ENCODE measurements at regions not wholly inside any gene's neighbourhood (a gene's known extent, or its start where the extent isn't known, plus 50 kb on each side); places are given as distances from the start of the nearest gene placed in this dataset.

DNA sequence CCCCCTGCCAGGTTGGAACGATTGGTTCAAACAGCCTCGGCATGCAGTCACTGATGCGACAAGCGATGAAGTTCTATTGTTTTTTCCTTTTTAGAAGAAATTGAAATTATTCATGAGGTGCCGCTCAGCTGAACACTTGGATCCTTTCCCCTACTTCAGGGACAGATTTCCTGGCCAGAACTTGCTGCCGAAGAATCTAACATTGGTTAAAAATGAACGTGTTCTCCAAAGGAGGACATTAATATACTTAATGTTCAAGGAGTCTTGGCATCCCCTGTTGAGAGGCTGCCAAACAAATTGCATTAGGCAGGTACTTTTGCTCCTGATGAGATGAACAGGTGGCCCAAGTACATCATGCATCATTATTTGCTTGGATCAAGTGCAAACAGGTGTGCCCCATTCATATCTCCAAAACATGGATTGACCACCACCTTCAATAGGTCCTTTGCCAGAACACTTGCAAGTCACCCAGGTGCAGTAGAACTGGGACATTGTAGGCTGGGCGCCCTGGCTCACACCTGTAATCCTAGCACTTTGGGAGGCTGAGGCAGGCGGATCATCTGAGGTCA, 437.2 kb downstream of the HAPSTR1 start:
- Histone ChIP-seq H3K4me1 (ENCODE audit: control insufficient read depth, insufficient read depth, low read length) (no peaks in the 10 kb centered on the region), H3K27ac (ENCODE audit: low read length) (no peak overlapping the region), H3K9me3 (ENCODE audit: control insufficient read depth, insufficient read depth, low read length) (no peaks in the 10 kb centered on the region), H3K36me3 (ENCODE audit: control insufficient read depth, insufficient read depth, low read length) (no peaks in the 10 kb centered on the region), H3K27me3 (ENCODE audit: control insufficient read depth, insufficient read depth, low read length) (no peaks in the 10 kb centered on the region), H3K4me3 (ENCODE audit: low read length) (no peak overlapping the region)
- TF ChIP-seq, protein P1, sequence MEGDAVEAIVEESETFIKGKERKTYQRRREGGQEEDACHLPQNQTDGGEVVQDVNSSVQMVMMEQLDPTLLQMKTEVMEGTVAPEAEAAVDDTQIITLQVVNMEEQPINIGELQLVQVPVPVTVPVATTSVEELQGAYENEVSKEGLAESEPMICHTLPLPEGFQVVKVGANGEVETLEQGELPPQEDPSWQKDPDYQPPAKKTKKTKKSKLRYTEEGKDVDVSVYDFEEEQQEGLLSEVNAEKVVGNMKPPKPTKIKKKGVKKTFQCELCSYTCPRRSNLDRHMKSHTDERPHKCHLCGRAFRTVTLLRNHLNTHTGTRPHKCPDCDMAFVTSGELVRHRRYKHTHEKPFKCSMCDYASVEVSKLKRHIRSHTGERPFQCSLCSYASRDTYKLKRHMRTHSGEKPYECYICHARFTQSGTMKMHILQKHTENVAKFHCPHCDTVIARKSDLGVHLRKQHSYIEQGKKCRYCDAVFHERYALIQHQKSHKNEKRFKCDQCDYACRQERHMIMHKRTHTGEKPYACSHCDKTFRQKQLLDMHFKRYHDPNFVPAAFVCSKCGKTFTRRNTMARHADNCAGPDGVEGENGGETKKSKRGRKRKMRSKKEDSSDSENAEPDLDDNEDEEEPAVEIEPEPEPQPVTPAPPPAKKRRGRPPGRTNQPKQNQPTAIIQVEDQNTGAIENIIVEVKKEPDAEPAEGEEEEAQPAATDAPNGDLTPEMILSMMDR (IDR thresholded peaks at IDR 0.05): no peak
- DNase-seq (no peak), ATAC-seq (no peak)
- Mint-ChIP-seq H3K27ac (no peak overlapping the region), H3K36me3 (no peaks in the 10 kb centered on the region), H3K9me3 (peaks cover 5 to 18% of the 10 kb centered on the region in 2 donors), H3K4me1 (no peaks in the 10 kb centered on the region), H3K4me3 (no peak overlapping the region), H3K27me3 (ENCODE audit: low read depth in 2 of 2) (no peaks in the 10 kb centered on the region)
- intact Hi-C loops (cut with micrococcal nuclease): no loop called here
- WGBS (ENCODE audit: insufficient coverage): 82% methylated on average over 9 of the region's 9 CpGs

DNA sequence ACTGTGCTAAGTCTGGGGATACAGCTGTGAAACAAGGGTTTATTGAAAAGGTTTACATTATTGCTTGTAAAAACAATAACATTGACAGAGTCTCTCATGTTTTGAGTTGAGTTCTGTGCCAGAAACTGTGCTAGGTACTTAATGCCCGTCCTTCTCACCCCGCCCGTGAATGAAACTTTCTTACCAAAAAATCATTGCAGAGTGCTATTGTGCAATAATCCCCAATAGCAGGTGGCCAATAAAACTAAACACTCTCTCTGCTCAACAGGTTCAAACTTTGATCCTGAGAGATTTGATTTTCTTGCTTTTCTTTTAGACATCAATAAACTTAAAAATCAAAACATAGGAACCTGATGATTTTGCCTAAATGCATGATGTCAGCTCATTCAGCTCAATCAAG, 441.6 kb downstream of the HAPSTR1 start:
- H3K9me3 Mint-ChIP-seq: peaks cover 0 to 9% of the 10 kb centered on the region in 2 donors
- H3K4me1 Mint-ChIP-seq: no peaks in the 10 kb centered on the region
- Histone ChIP-seq H3K4me1 (ENCODE audit: control insufficient read depth, insufficient read depth, low read length) (no peaks in the 10 kb centered on the region), H3K4me3 (ENCODE audit: low read length) (no peak overlapping the region), H3K27ac (ENCODE audit: low read length) (no peak overlapping the region), H3K27me3 (ENCODE audit: control insufficient read depth, insufficient read depth, low read length) (no peaks in the 10 kb centered on the region), H3K36me3 (ENCODE audit: control insufficient read depth, insufficient read depth, low read length) (no peaks in the 10 kb centered on the region), H3K9me3 (ENCODE audit: control insufficient read depth, insufficient read depth, low read length) (no peaks in the 10 kb centered on the region)
- ATAC-seq (no peak), DNase-seq (no peak)
- intact Hi-C loops (cut with micrococcal nuclease): no loop called here
- H3K27ac Mint-ChIP-seq: no peak overlapping the region
- H3K27me3 Mint-ChIP-seq (ENCODE audit: low read depth in 2 of 2): no peaks in the 10 kb centered on the region
- no peak overlapping the region for H3K4me3 Mint-ChIP-seq
- WGBS (ENCODE audit: insufficient coverage): 88% methylated on average over 3 of the region's 3 CpGs
- no peaks in the 10 kb centered on the region for H3K36me3 Mint-ChIP-seq
- TF ChIP-seq, protein P1 (IDR thresholded peaks at IDR 0.05): no peak

DNA sequence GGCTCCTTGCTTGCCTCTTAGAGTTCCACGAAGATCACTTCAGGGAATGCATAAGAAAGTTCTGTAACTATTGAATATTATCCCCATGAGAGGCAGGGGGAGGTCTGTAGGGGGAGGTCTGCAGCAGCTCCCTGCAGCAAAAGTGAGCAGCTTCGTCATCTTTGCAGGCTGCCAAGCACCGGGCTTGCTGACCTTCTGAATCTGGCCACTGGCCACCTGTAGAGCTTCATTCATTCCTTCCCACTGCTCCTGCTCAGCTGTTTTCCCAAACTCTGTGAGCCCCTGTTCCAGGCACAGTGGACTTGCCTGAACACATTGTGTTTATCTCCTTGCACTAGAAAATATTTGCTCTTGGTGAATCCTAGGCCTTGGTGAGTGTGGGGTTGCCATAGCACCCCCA, 443.3 kb downstream of the HAPSTR1 start:
- no peaks in the 10 kb centered on the region for H3K27me3 ChIP-seq (ENCODE audit: control insufficient read depth, insufficient read depth, low read length)
- ATAC-seq (no peak), DNase-seq (no peak)
- H3K36me3 ChIP-seq (ENCODE audit: control insufficient read depth, insufficient read depth, low read length): no peaks in the 10 kb centered on the region
- Mint-ChIP-seq H3K9me3 (peaks cover 0 to 9% of the 10 kb centered on the region in 2 donors), H3K27me3 (ENCODE audit: low read depth in 2 of 2) (no peaks in the 10 kb centered on the region), H3K27ac (no peak overlapping the region), H3K4me3 (no peak overlapping the region), H3K4me1 (no peaks in the 10 kb centered on the region), H3K36me3 (no peaks in the 10 kb centered on the region)
- TF ChIP-seq, protein P1 (IDR thresholded peaks at IDR 0.05): no peak
- no peak overlapping the region for H3K4me3 ChIP-seq (ENCODE audit: low read length)
- H3K27ac ChIP-seq (ENCODE audit: low read length): no peak overlapping the region
- H3K9me3 ChIP-seq (ENCODE audit: control insufficient read depth, insufficient read depth, low read length): no peaks in the 10 kb centered on the region
- no peaks in the 10 kb centered on the region for H3K4me1 ChIP-seq (ENCODE audit: control insufficient read depth, insufficient read depth, low read length)
- intact Hi-C loops (cut with micrococcal nuclease): no loop called here
- 66% methylated on average over 3 of the region's 3 CpGs for WGBS (ENCODE audit: insufficient coverage)

DNA sequence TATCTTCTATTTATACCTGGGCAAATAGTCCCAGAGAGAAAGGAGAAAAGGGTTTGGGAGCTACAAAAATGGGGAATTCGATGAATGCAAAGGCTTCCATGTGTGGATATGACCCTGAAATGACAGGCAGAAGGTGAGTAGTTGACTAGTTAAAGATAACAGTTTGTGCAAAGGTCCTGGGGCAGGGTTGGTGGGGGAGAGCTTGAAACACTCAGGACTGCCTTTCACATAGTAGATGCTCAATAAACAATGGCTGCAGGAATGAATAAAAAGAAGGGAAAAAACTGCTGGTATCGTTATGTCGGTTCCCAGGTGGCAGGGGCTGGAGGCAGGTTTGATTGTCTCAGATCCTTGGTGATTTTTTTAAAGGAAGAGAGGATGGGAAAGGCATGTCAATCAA, 445.5 kb downstream of the HAPSTR1 start:
- intact Hi-C loops (cut with micrococcal nuclease): no loop called here
- H3K36me3 ChIP-seq (ENCODE audit: control insufficient read depth, insufficient read depth, low read length): no peaks in the 10 kb centered on the region
- H3K27ac ChIP-seq (ENCODE audit: low read length): no peak overlapping the region
- WGBS (ENCODE audit: insufficient coverage): 80% methylated on average over 3 of the region's 3 CpGs
- TF ChIP-seq, protein P1 (IDR thresholded peaks at IDR 0.05): no peak
- Mint-ChIP-seq H3K27me3 (ENCODE audit: low read depth in 2 of 2) (no peaks in the 10 kb centered on the region), H3K9me3 (peaks cover 0 to 10% of the 10 kb centered on the region in 2 donors), H3K4me1 (no peaks in the 10 kb centered on the region), H3K4me3 (no peak overlapping the region), H3K27ac (no peak overlapping the region), H3K36me3 (no peaks in the 10 kb centered on the region)
- no peaks in the 10 kb centered on the region for H3K27me3 ChIP-seq (ENCODE audit: control insufficient read depth, insufficient read depth, low read length)
- ATAC-seq (no peak), DNase-seq (no peak)
- H3K9me3 ChIP-seq (ENCODE audit: control insufficient read depth, insufficient read depth, low read length): no peaks in the 10 kb centered on the region
- no peaks in the 10 kb centered on the region for H3K4me1 ChIP-seq (ENCODE audit: control insufficient read depth, insufficient read depth, low read length)
- no peak overlapping the region for H3K4me3 ChIP-seq (ENCODE audit: low read length)
